GM19372 (cell line): ENCODE measurements at regions not wholly inside any gene's neighbourhood (a gene's known extent, or its start where the extent isn't known, plus 50 kb on each side); places are given as distances from the start of the nearest gene placed in this dataset.

Experiments used
- ATAC-seq: cut with Tn5 transposase; IDR thresholded peaks from one replicate; pipeline ENCODE4 v1.9.1; 2021; ENCODE audit warnings: mild to moderate bottlenecking, low read depth, moderate library complexity; ENCODE audit not compliant: unreplicated experiment

- no peak for ATAC-seq
Observed at GRCh38 chr2:7927691-7928090, 754.2 kb upstream of the ID2 start.

- ATAC-seq: no peak
Observed at GRCh38 chr2:7929281-7929680, 752.6 kb upstream of the ID2 start.

- ATAC-seq: no peak
Observed at GRCh38 chr2:7930800-7931635, 750.8 kb upstream of the ID2 start.

GRCh38 chr2:7931808-7932207 is 750.0 kb upstream of the ID2 start:
- ATAC-seq: no peak

GRCh38 chr2:7933672-7934071 is 748.2 kb upstream of the ID2 start:
- ATAC-seq: no peak

GRCh38 chr2:7934476-7934875 is 747.4 kb upstream of the ID2 start:
- no peak for ATAC-seq

GRCh38 chr2:7937082-7937481 is 744.8 kb upstream of the ID2 start:
- no peak for ATAC-seq

GRCh38 chr2:7940723-7941122 is 741.1 kb upstream of the ID2 start:
- no peak for ATAC-seq

- ATAC-seq: no peak
Observed at GRCh38 chr2:7943446-7943845, 738.4 kb upstream of the ID2 start.

GRCh38 chr2:7945026-7945425 is 736.8 kb upstream of the ID2 start:
- ATAC-seq: no peak

GRCh38 chr2:7950035-7950612 is 731.7 kb upstream of the ID2 start:
- ATAC-seq: no peak

- no peak for ATAC-seq
Observed at GRCh38 chr2:7951001-7951400, 730.9 kb upstream of the ID2 start.

GRCh38 chr2:7951490-7951889 is 730.4 kb upstream of the ID2 start:
- ATAC-seq: no peak

- ATAC-seq: no peak
Observed at GRCh38 chr2:7952046-7952745, 729.7 kb upstream of the ID2 start.

GRCh38 chr2:7953195-7953594 is 728.7 kb upstream of the ID2 start:
- no peak for ATAC-seq

- ATAC-seq: no peak
Observed at GRCh38 chr2:7954234-7954633, 727.6 kb upstream of the ID2 start.

- no peak for ATAC-seq
Observed at GRCh38 chr2:7956126-7956689, 725.6 kb upstream of the ID2 start.

GRCh38 chr2:7961550-7961949 is 720.3 kb upstream of the ID2 start:
- ATAC-seq: no peak

GRCh38 chr2:7962161-7962560 is 719.7 kb upstream of the ID2 start:
- ATAC-seq: no peak

- no peak for ATAC-seq
Observed at GRCh38 chr2:7963787-7964186, 718.1 kb upstream of the ID2 start.

- no peak for ATAC-seq
Observed at GRCh38 chr2:7966032-7966431, 715.8 kb upstream of the ID2 start.
